ENCODE measurements at regions not wholly inside any gene's neighbourhood (a gene's known extent, or its start where the extent isn't known, plus 50 kb on each side); places are given as distances from the start of the nearest gene placed in this dataset.
"Not testable (repeated sequence)": the region's sequence is repeated elsewhere in the genome, so short reads cannot be mapped to it uniquely, and the experiment has no call there.

DNA sequence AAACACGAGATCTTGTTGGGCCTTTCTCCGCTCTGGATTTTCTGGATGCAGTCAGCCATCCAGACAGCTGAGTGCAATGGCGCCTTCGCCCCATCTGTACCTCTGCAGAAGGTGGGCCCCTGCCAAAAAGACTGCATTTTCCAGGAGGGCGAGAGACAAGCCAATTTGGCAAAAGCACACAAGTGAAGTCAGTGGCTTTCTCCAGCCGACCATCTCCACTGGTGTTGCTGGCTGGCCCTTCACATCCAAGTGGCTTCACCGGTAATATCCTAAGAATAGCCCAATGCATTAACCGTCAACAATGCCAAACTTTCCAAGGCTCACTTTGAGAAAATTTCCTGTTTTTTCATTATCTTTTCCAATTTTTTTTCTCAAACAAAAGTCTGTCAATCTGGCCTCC lies 96.2 kb upstream of the MXRA5 start:
- intact Hi-C loops (cut with micrococcal nuclease), result no loop called here

DNA sequence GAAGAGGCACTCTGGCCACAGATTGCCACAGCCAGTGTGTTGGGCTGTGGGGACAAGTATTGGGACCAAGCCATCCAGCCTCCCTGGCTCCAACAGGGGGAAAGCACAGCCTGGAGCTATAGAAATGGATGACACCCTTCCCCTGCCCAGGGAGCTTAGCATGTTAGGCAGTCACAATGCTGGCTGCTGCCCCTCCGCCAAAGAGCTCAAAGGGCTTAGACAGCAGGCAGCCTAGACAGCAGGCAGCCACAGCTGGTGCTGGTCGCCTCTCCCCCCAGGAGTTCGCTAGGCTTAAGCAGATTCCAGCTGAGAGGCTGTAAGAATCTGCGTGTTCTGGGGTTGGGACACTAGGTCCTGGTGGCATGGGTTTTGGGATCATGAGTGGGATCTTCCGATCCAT lies 94.5 kb upstream of the MXRA5 start:
- intact Hi-C loops (cut with micrococcal nuclease), result no loop called here

DNA sequence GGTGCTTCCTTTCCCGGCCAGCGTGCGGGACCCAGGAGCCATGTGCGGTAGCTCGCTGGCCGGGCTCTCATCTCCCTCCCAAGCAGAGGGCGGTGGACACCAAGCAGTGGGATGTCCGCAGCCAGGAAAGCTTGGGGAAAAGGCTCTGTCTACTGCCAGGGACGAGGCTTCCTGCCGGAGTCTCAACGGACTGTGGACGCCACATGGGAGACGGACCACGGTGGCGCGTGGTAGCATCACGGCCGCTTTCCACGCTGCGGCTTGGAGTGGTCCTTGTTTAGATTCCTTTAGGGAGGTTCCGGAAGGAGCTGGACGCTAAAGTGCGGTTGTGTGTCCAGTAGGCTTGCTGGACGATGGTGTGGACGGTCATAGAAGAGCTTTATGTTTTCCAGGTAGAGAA lies 89.5 kb upstream of the MXRA5 start:
- intact Hi-C loops (cut with micrococcal nuclease), result not testable (repeated sequence)

DNA sequence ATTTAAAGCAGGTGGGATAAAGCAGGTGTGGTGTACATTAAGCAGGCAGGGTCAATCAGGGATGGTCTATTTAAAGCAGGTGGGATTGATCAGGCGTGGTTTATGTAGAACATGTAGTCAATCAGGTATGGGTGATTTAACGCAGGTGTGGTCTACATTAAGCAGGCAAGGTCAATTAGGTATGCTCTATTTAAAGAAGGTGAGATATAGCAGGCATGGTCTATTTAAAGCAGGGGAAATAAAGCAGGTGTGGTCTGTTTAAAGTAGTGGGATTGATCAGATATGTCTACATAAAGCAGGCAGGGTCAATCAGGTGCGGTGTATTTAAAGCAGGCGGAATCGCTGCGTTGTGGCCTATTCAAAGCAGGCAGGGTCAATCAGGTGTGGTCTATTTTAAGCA lies 88.6 kb upstream of the MXRA5 start:
- intact Hi-C loops (cut with micrococcal nuclease), result no loop called here

DNA sequence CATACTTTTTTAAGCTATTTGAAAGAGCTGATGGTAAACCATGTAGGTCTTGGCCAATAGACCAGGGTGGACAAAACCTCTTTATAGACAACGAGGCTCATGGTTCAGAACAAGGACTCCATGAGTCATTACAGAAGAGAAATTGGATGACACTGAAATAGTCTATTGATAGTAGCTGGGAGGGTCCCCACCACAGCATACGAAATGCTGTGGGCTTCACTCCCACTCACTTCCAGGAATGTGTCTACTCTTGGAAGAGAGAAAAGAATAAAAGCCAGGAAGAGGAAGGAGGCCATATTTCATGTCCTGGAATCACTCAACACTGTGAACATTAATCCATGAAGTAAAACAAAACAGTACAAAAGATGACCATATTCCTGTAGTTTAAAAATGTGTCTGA lies 82.3 kb upstream of the MXRA5 start:
- intact Hi-C loops (cut with micrococcal nuclease), result no loop called here

DNA sequence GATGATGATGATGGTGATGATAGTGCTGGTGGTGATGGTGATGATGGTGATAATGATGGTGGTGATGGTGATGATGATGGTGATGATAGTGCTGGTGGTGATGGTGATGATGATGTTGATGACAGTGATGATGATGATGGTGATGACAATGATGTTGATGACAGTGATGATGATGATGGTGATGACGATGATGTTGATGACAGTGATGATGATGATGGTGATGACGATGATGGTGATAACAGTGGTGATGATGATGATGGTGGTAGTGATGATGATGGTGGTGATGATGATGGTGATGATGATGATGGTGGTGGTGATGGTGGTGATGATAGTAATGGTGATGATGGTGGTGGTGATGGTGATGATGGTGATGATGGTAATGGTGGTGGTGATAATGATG lies 80.1 kb upstream of the MXRA5 start:
- intact Hi-C loops (cut with micrococcal nuclease), result no loop called here

DNA sequence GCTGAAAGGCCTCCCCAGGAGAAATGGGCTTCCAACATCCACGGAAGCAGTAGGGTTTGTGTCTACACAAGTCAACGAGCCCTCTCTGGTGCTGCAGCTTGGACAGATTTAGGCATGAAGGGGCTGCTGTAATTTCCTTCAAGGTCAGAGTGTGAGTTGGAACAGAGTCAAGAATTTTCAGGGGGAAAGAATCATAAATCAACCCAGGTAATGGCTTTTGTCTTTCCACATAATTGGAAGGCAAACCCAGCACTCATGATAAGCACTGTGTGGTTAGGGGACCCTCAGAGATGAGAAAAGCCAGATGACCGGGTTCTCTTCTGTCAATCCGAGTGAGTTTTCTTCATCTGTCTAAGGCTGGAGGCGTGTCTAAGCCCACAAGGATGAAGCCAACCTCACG lies 78.6 kb upstream of the MXRA5 start:
- intact Hi-C loops (cut with micrococcal nuclease), result no loop called here

DNA sequence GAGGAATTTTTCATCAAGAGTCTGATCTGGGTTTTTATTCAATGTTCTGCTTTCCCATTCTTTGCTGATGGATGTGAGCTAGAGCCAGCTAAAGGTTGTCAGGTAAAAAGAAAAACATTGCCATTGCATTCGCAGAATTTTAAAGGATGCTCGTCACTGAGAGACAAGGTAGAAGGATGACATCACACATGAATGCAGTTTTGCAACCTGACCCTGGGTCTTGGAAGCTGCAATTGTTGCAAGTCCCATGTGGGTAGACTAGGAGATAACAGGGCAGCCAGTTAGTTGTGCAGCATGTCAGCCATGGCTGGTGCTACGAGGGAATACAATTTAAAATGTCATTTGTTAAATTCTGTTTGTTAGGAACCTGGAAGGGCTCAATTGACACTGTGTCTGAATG lies 73.9 kb upstream of the MXRA5 start:
- intact Hi-C loops (cut with micrococcal nuclease), result no loop called here

DNA sequence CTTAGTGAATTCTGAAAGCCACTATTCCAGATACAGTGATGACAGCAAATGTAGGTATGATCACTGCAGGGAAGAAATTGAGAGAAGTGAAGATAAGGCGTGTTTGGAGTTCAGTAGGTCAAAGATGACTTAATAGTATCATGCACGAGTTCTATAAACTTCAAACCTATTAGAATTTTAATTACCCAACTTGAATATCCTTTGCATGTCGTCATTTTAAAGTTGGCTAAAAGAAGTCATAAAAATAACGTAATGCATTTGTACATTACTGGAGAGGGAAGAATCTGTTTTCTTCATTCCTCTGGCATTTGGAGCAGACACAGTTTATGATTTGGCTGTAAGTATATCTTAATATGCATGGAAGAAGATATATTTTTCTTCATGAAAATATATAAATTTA lies 68.6 kb upstream of the MXRA5 start:
- intact Hi-C loops (cut with micrococcal nuclease), result no loop called here

DNA sequence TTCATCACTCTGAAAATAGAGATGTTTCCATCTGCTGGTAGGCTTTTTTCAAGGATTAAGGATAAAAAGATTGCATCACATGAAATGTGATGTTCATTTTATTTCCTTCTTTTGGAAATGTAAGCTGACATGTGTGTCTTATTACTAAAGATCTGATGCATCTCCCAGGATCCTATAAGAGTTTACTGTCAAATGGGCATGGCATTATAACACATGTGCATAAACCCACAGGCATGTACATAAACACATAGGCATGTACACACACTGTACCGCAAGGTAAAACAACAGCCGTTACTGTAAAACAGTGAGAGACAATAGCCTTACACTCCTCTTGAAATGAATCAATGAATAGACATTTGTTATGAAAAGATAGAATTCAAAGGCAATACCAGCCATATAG lies 65.2 kb upstream of the MXRA5 start:
- intact Hi-C loops (cut with micrococcal nuclease), result not testable (repeated sequence)

DNA sequence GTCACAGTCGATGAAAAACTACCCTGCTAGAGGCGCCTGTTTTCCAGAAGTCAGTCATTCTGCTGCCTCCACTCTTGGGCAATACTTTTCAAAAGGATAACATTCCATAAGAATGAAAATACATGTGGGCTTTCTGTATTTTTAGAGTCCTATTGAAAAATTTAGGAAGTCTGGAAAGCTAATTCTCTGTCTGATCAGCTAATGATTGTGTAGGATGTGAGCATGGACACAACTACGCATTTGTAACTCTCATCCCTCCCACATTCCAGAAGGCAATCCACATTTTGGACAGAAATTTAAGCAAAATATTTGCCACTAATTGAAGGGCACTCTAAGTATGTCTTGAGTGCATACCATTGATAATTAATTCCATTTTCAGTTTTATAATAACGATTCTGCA lies 63.5 kb upstream of the MXRA5 start:
- intact Hi-C loops (cut with micrococcal nuclease), result not testable (repeated sequence)

DNA sequence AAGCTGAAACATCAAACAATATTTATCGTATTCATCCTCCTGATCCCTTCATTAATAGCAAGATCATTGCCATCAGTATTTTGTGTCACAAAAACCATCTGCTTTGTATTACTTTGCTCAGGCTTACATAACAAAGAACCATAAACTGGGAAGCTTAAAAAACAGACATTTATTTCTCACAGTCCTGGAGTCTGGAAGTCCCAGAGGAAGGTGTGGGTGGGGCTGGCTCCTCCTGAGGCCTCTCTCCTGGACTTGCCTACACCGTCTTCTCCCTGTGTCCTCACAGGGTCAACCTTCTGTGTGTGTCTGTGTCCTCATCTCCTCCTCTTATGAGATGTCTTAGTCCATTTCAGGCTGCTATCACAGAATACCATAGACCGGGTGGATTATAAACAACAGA lies 61.3 kb upstream of the MXRA5 start:
- intact Hi-C loops (cut with micrococcal nuclease), result no loop called here

DNA sequence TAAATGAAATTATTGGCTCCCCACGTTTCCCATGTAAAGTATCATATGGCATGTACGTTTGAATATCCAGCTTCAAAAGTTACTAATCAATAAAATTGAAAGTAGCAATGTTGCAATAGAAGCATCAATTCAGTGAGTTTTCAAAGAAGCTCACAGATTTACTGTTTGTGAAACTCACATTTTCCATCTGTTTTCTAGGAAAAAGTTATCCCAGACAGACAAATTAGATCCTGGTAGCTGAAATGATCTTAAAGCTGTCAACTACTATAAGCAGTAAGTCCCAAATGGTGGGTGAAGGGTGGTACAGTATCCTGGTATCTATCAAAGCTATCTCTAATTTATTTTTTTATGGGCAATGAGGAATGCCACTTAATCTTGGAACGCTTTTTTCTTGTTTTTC lies 60.7 kb upstream of the MXRA5 start:
- intact Hi-C loops (cut with micrococcal nuclease), result no loop called here

DNA sequence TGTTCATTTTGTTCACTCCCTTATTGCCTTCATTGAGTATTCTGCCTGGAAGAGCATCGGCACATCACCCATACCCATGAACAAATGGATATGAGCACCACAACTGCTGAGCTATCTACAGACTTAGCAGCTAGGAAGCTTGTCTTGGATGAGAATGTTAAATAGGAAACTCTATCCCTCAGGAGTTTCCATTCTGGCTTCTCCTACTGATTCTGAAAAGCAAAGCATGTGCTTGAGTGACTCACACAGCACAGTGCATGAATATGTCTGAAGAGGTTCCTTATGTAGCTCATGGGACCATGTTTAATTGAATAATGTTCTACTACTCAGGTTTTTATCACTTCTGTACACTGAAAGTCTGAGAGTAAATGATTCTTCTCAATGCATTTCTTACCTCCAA lies 57.3 kb upstream of the MXRA5 start:
- intact Hi-C loops (cut with micrococcal nuclease), result no loop called here
